Right lobe of liver (tissue), 6 donors: ENCODE measurements at regions not wholly inside any gene's neighbourhood (a gene's known extent, or its start where the extent isn't known, plus 50 kb on each side); places are given as distances from the start of the nearest gene placed in this dataset.

Experiments
- ATAC-seq, 4 donors: fragments of 200-7000 bp; cut with Tn5 transposase; one replicate each; pipeline ENCODE4 v1.9.1; 2020; ENCODE audit warnings: mild to moderate bottlenecking in 4 of 4, moderate library complexity in 4 of 4
- DNase-seq, 3 donors: peaks; one replicate each; pipeline ENCODE4 v3.0.0-alpha.2; 2020
- H3K27ac ChIP-seq, 3 donors: fragments of 200-600 bp; one replicate each; pipeline ENCODE4 v1.8.0; 2022
- H3K27me3 ChIP-seq, 2 donors: fragments of 200-600 bp; one replicate each; pipeline ENCODE4 v1.8.0; 2022
- H3K36me3 ChIP-seq, 4 donors: fragments of 200-600 bp; sonication (generic) in 1 of 4; one replicate each; pipeline versions ENCODE4 v1.5.1 to v1.8.0; 2017 to 2022; ENCODE audit warnings: control low read depth in 1 of 4
- H3K4me1 ChIP-seq, 4 donors: fragments of 200-600 bp; sonication (generic) in 1 of 4; one replicate each; pipeline versions ENCODE4 v1.5.1 to v1.8.0; 2017 to 2022; ENCODE audit warnings: control low read depth in 1 of 4
- H3K4me3 ChIP-seq, 3 donors: fragments of 200-600 bp; one replicate each; pipeline ENCODE4 v1.8.0; 2022
- H3K9me3 ChIP-seq, 4 donors: fragments of 200-600 bp; sonication (generic) in 1 of 4; one replicate each; pipeline versions ENCODE4 v1.5.1 to v1.8.0; 2017 to 2022; ENCODE audit warnings: control low read depth in 1 of 4
- POLR2A ChIP-seq: fragments of 450-650 bp; IDR thresholded peaks from one replicate; pipeline ENCODE4 v1.6.1; 2017; ENCODE audit warnings: antibody characterized with exemption, mild to moderate bottlenecking
- WGBS: methylation state at CpG from one replicate; pipeline ENCODE4 v1.1.6; 2018; ENCODE audit warnings: low coverage, low lambda C conversion rate; ENCODE audit not compliant: insufficient coverage; ENCODE audit errors: missing lambda C conversion rate; 5-methylcytosine and 5-hydroxymethylcytosine counted together
- intact Hi-C, 2 donors: fragments of 100-400 bp; cut with DNase I; formaldehyde crosslinking; loops; one replicate each; pipeline versions ENCODE4 v1.11.2 to v1.14.1; 2022
- TF ChIP-seq, protein P1 (sequence below), 4 donors: fragments of 200-600 bp in 3 of 4; fragments of 450-650 bp in 1 of 4; IDR thresholded peaks; one replicate each; pipeline versions ENCODE4 v1.5.1 to v1.8.0; 2016 to 2022; ENCODE audit warnings: antibody characterized with exemption in 4 of 4, mild to moderate bottlenecking in 2 of 4
- donor health status: DM: no; HTN: yes; CAD: no.
- donor health status: DM: no; HTN: no; CAD: no.
- donor health status: DM: no; HTN: no; CAD: no.
- donor health status: DM: no; HTN: yes; CAD: no.
- donor health status: DM: no; HTN: yes; CAD: no.

- ATAC-seq (no peak), DNase-seq (no peak)
- intact Hi-C loops = no loop called here
- WGBS = 33% methylated on average over 3 of the region's 3 CpGs
- no peak overlapping the region for H3K4me3 ChIP-seq
- no peaks in the 10 kb centered on the region for H3K36me3 ChIP-seq
- TF ChIP-seq POLR2A = no peak
- TF ChIP-seq, protein P1, sequence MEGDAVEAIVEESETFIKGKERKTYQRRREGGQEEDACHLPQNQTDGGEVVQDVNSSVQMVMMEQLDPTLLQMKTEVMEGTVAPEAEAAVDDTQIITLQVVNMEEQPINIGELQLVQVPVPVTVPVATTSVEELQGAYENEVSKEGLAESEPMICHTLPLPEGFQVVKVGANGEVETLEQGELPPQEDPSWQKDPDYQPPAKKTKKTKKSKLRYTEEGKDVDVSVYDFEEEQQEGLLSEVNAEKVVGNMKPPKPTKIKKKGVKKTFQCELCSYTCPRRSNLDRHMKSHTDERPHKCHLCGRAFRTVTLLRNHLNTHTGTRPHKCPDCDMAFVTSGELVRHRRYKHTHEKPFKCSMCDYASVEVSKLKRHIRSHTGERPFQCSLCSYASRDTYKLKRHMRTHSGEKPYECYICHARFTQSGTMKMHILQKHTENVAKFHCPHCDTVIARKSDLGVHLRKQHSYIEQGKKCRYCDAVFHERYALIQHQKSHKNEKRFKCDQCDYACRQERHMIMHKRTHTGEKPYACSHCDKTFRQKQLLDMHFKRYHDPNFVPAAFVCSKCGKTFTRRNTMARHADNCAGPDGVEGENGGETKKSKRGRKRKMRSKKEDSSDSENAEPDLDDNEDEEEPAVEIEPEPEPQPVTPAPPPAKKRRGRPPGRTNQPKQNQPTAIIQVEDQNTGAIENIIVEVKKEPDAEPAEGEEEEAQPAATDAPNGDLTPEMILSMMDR (IDR thresholded peaks at IDR 0.05) = no peak
- H3K27ac ChIP-seq = no peak overlapping the region
- H3K27me3 ChIP-seq = no peaks in the 10 kb centered on the region
- H3K4me1 ChIP-seq = no peaks in the 10 kb centered on the region
- no peaks in the 10 kb centered on the region for H3K9me3 ChIP-seq
Measured at GRCh38 chr20:6562111-6562510, 205.4 kb upstream of the BMP2 start.

GRCh38 chr20:6560978-6561377 is 206.5 kb upstream of the BMP2 start:
- ATAC-seq = peak in 2 of 4 donors; percentile 35 to 60

DNA sequence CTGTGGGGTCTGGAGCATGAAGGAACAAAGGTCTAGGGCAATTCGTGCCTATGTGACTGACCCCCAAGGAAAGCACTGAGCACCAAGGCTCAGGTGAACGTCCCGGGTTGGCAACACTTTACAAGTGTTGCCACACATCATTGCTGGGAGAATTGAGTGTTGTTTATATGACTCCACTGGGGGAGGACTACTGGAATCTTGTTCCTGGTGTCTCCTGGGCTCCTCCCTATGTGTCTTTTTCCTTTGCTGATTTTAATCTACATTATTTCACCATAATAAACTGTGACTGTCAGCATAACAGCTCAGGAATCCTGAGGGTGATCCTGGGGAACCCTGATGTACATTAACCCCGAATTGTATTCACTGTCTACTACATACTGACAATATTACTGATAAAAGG is 207.7 kb upstream of the BMP2 start:
- DNase-seq (no peak), ATAC-seq (no peak)
- no peaks in the 10 kb centered on the region for H3K9me3 ChIP-seq
- no peak overlapping the region for H3K27ac ChIP-seq
- H3K4me1 ChIP-seq = no peaks in the 10 kb centered on the region
- H3K27me3 ChIP-seq = no peaks in the 10 kb centered on the region
- TF ChIP-seq, protein P1 (IDR thresholded peaks at IDR 0.05) = no peak
- TF ChIP-seq POLR2A = no peak
- WGBS = 64% methylated on average over 4 of the region's 4 CpGs
- intact Hi-C loops = no loop called here
- no peaks in the 10 kb centered on the region for H3K36me3 ChIP-seq
- no peak overlapping the region for H3K4me3 ChIP-seq

More at GRCh38 chr20:6560978-6561377, 206.5 kb upstream of the BMP2 start:
- Histone ChIP-seq H3K4me1 (no peaks in the 10 kb centered on the region), H3K27me3 (no peaks in the 10 kb centered on the region), H3K9me3 (no peaks in the 10 kb centered on the region), H3K27ac (no peak overlapping the region), H3K36me3 (no peaks in the 10 kb centered on the region), H3K4me3 (no peak overlapping the region)
- intact Hi-C loops = no loop called here
- TF ChIP-seq POLR2A = no peak
- TF ChIP-seq, protein P1 (IDR thresholded peaks at IDR 0.05) = no peak
- no peak for DNase-seq
- 100% methylated on average over 1 of the region's 3 CpGs for WGBS

GRCh38 chr20:6558341-6558740 is 209.1 kb upstream of the BMP2 start:
- Histone ChIP-seq H3K36me3 (no peaks in the 10 kb centered on the region), H3K4me3 (no peak overlapping the region), H3K27ac (no peak overlapping the region), H3K27me3 (no peaks in the 10 kb centered on the region), H3K4me1 (no peaks in the 10 kb centered on the region), H3K9me3 (no peaks in the 10 kb centered on the region)
- WGBS = 80% methylated on average over 2 of the region's 2 CpGs
- TF ChIP-seq, protein P1 (IDR thresholded peaks at IDR 0.05) = peak in 1 of 4 donors; percentile 12
- no peak for TF ChIP-seq POLR2A
- intact Hi-C loops = no loop called here
- DNase-seq (no peak), ATAC-seq (no peak)
